ENCODE measurements at regions not wholly inside any gene's neighbourhood (a gene's known extent, or its start where the extent isn't known, plus 50 kb on each side); places are given as distances from the start of the nearest gene placed in this dataset.

DNA sequence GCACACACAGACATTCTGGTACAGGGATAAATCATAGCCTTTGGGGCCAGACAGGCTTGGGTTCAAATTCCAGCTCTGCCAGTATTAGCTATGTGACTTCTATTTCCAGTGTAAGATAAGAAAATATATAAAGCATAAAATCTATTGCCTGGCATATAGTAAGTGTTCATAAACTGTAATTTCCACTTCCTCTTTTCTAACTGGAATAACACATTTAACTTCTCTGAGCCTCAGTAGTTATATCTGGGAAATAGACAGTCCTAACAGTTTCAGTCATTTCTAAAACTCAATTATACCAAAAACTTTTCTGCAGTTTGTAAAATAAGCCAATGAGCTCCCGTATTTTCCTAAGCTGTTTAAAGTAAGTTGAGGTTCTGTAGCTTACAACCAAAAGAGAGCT is 351.4 kb downstream of the ZNF326 start:
- Histone ChIP-seq H3K4me3 (ENCODE audit: low read depth, low read length) (no peak overlapping the region), H3K27ac (no peak overlapping the region), H3K27me3 (replicated peaks) (no peaks in the 10 kb centered on the region), H3K36me3 (replicated peaks) (no peaks in the 10 kb centered on the region)
- in situ Hi-C loops (cut with HindIII; ENCODE audit: low pct_ligation_motif_present, low sequenced_read_pairs), result no loop called here
- no peak for TF ChIP-seq CTCF (IDR thresholded peaks at IDR 0.05; ENCODE audit: low read depth, low read length, missing control alignments)
- no peak for DNase-seq

DNA sequence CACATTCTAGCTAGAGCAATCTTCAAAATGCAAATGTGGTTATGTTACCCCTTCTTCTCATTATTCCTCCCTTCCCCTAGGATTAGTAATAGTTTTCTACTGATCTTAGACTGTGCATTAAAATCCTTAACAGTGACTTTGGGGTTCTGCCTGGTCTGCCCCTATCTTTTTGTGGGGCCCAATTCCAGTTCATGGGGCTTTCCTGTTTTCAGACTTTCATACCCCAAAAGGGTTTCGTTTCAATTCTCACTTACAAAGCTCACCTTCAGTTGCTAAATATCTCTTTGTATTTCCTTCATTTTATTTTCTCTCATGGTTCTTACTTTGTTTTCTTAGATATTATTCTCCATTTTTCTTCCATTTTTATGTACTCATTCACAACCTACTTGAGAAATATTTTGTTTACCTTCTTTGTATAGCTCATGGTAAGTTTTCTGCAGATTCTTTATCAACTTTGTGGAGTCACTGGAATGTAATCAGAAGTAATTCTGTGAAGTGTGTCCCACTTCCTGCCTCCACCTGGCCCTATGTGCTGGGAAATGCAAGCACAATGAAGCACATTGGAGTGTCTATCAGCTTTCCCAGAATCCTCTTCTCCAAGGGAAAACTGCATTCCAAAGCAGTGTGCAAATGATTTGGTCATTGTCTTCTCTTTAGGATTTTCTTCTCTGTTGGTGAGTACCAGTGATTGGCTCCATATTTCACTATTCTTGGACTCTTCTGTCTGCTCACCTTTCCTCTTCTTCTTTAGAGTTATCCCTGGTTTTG is 350.2 kb downstream of the ZNF326 start:
- in situ Hi-C loops (cut with HindIII; ENCODE audit: low pct_ligation_motif_present, low sequenced_read_pairs), result no loop called here
- no peak for DNase-seq
- no peak for TF ChIP-seq CTCF (IDR thresholded peaks at IDR 0.05; ENCODE audit: low read depth, low read length, missing control alignments)
- H3K27ac ChIP-seq, result no peak overlapping the region
- no peak overlapping the region for H3K4me3 ChIP-seq (ENCODE audit: low read depth, low read length)
- H3K36me3 ChIP-seq (replicated peaks), result no peaks in the 10 kb centered on the region
- no peaks in the 10 kb centered on the region for H3K27me3 ChIP-seq (replicated peaks)

DNA sequence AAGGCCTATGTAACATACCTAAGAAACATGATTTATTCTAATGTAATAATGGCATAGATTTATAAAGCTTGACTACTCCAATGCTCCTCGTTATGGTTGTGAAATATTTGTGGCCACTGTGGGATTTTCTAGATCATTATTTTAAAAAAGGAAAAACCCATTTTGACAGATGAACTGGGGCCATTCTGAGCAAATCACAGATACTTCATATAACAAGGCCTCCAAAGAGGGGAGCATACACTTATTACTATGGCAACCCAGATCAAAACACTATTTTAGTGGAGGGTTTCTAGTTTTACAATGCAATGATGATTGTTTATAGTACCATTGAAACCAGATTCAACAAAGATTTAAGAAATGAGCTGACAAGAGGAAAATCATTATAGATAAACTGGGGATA is 346.6 kb downstream of the ZNF326 start:
- no peak for TF ChIP-seq CTCF (IDR thresholded peaks at IDR 0.05; ENCODE audit: low read depth, low read length, missing control alignments)
- Histone ChIP-seq H3K4me3 (ENCODE audit: low read depth, low read length) (no peak overlapping the region), H3K27me3 (replicated peaks) (no peaks in the 10 kb centered on the region), H3K36me3 (replicated peaks) (no peaks in the 10 kb centered on the region), H3K27ac (no peak overlapping the region)
- no peak for DNase-seq
- in situ Hi-C loops (cut with HindIII; ENCODE audit: low pct_ligation_motif_present, low sequenced_read_pairs), result no loop called here

GRCh38 chr1:90340606-90341005 is 345.7 kb downstream of the ZNF326 start:
- Histone ChIP-seq H3K4me3 (ENCODE audit: low read depth, low read length) (no peak overlapping the region), H3K27ac (no peak overlapping the region), H3K36me3 (replicated peaks) (no peaks in the 10 kb centered on the region), H3K27me3 (replicated peaks) (no peaks in the 10 kb centered on the region)
- in situ Hi-C loops (cut with HindIII; ENCODE audit: low pct_ligation_motif_present, low sequenced_read_pairs), result no loop called here
- no peak for TF ChIP-seq CTCF (IDR thresholded peaks at IDR 0.05; ENCODE audit: low read depth, low read length, missing control alignments)
- DNase-seq, result no peak

DNA sequence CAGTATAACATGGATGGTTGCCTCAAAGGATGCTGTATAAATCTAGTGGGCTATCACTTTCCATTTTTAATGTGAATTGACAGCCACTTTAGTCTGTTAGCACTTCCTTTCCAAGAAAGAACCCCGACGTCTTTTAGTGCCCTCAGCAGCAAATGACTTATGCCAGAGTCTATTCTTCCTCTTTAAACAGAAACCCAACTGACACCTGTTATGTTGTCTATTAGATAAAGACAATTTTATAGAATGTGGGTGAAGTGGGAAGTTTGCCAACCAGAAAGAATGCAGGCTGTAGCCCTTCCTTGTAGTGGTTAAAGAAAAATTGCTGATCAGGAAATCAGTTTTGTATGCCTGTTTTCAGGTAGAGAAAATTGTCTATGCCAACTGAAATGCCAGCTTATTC is 344.9 kb downstream of the ZNF326 start:
- H3K27ac ChIP-seq, result no peak overlapping the region
- no peak for TF ChIP-seq CTCF (IDR thresholded peaks at IDR 0.05; ENCODE audit: low read depth, low read length, missing control alignments)
- H3K36me3 ChIP-seq (replicated peaks), result no peaks in the 10 kb centered on the region
- no peaks in the 10 kb centered on the region for H3K27me3 ChIP-seq (replicated peaks)
- H3K4me3 ChIP-seq (ENCODE audit: low read depth, low read length), result no peak overlapping the region
- in situ Hi-C loops (cut with HindIII; ENCODE audit: low pct_ligation_motif_present, low sequenced_read_pairs), result no loop called here
- no peak for DNase-seq

Data from brain microvascular endothelial cell (primary cell).